Smooth muscle cell (in vitro differentiated cells): ENCODE measurements at regions not wholly inside any gene's neighbourhood (a gene's known extent, or its start where the extent isn't known, plus 50 kb on each side); places are given as distances from the start of the nearest gene placed in this dataset.

Experiments used
- DNase-seq: peaks from one replicate; lab custom pipeline; 2025; ENCODE audit not compliant: unreplicated experiment; lab: John Stamatoyannopoulos, UW
- H2AFZ ChIP-seq: fragments of 200-600 bp; sonication (generic); 2 replicates; pipeline ENCODE4 v1.6.0; 2016; ENCODE audit warnings: antibody characterized with exemption, low read depth, mild to moderate bottlenecking
- H3F3A ChIP-seq: fragments of 200-600 bp; sonication (generic); 2 replicates; pipeline ENCODE4 v1.6.0; 2017; ENCODE audit warnings: antibody characterized with exemption, low read depth
- H3K27ac ChIP-seq: fragments of 200-600 bp; sonication (generic); 2 replicates; pipeline ENCODE4 v1.5.1; 2016; ENCODE audit warnings: low read depth, mild to moderate bottlenecking
- H3K27me3 ChIP-seq: fragments of 200-600 bp; sonication (generic); 2 replicates; pipeline ENCODE4 v1.6.1; 2016; ENCODE audit warnings: low read depth, mild to moderate bottlenecking
- H3K36me3 ChIP-seq: fragments of 200-600 bp; sonication (generic); 2 replicates; pipeline ENCODE4 v1.5.1; 2016; ENCODE audit warnings: low read depth
- H3K4me1 ChIP-seq: fragments of 200-600 bp; sonication (generic); 2 replicates; pipeline ENCODE4 v1.5.1; 2016; ENCODE audit warnings: low read depth
- H3K4me2 ChIP-seq: fragments of 200-600 bp; sonication (generic); 2 replicates; pipeline ENCODE4 v1.6.0; 2016; ENCODE audit warnings: mild to moderate bottlenecking
- H3K4me3 ChIP-seq: fragments of 200-600 bp; sonication (generic); 2 replicates; pipeline ENCODE4 v1.5.1; 2016; ENCODE audit warnings: mild to moderate bottlenecking
- H3K79me2 ChIP-seq: fragments of 200-600 bp; sonication (generic); 2 replicates; pipeline ENCODE4 v1.6.0; 2016; ENCODE audit warnings: low read depth, mild to moderate bottlenecking
- H3K9ac ChIP-seq: fragments of 200-600 bp; sonication (generic); 2 replicates; pipeline ENCODE4 v1.6.0; 2016; ENCODE audit warnings: low read depth
- H3K9me3 ChIP-seq: fragments of 200-600 bp; sonication (generic); replicated peaks from 2 replicates; pipeline ENCODE4 v1.5.1; 2016; ENCODE audit warnings: low read depth
- H4K20me1 ChIP-seq: fragments of 200-600 bp; sonication (generic); 2 replicates; pipeline ENCODE4 v1.6.0; 2016; ENCODE audit warnings: low read depth
- WGBS: methylation state at CpG from one replicate; pipeline ENCODE4 v1.1.7; 2016; ENCODE audit warnings: low lambda C conversion rate; 5-methylcytosine and 5-hydroxymethylcytosine counted together
- TF ChIP-seq, protein P1 (sequence below): fragments of 200-600 bp; sonication (generic); IDR thresholded peaks from 2 replicates; pipeline ENCODE4 v1.5.1; 2017; ENCODE audit warnings: borderline replicate concordance, mild to moderate bottlenecking, antibody characterized with exemption; ENCODE audit not compliant: insufficient read depth, poor library complexity, severe bottlenecking

DNA sequence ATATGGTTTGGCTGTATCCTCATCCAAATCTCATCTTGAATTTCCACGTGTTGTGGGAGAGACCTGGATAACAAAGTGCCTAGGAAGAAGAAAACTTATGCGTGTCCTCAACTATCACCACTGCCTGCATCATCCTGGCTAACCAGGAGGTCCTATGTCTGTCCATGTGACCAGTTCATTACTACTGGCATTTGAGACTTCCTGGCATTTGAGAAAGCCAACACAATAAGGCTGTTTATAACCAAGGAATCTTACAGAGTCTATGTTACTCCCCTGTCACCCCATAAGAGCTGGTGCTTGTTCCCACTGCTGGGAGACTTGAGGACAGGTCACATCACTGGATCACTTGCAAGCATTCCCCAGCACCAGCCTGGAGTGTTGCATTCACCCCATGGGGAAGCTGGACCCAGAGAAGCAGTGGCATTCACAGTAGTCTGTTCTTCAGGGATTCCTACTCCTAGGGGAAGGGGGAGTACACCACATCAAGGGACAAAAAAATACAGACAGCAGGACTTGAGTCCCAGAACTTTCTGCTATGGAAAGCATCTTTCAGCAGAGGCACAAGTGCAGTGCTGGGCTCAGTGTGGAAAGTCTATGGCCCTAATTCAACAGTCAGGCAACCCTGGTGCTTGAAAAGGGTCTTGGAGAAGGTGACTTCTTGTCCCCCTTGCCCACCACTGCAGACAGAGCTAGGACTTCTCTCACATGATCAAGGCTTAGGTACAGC is 717.1 kb downstream of the SEMA5A start:
- H4K20me1 ChIP-seq: no peaks in the 10 kb centered on the region
- no peaks in the 10 kb centered on the region for H3K9me3 ChIP-seq
- H3K4me2 ChIP-seq: peak overlapping the region; percentile 38
- H3K4me1 ChIP-seq: peaks cover 33% of the 10 kb centered on the region
- no peaks in the 10 kb centered on the region for H3K27me3 ChIP-seq
- TF ChIP-seq, protein P1, sequence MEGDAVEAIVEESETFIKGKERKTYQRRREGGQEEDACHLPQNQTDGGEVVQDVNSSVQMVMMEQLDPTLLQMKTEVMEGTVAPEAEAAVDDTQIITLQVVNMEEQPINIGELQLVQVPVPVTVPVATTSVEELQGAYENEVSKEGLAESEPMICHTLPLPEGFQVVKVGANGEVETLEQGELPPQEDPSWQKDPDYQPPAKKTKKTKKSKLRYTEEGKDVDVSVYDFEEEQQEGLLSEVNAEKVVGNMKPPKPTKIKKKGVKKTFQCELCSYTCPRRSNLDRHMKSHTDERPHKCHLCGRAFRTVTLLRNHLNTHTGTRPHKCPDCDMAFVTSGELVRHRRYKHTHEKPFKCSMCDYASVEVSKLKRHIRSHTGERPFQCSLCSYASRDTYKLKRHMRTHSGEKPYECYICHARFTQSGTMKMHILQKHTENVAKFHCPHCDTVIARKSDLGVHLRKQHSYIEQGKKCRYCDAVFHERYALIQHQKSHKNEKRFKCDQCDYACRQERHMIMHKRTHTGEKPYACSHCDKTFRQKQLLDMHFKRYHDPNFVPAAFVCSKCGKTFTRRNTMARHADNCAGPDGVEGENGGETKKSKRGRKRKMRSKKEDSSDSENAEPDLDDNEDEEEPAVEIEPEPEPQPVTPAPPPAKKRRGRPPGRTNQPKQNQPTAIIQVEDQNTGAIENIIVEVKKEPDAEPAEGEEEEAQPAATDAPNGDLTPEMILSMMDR: no peak
- no peak overlapping the region for H2AFZ ChIP-seq
- H3K36me3 ChIP-seq: no peaks in the 10 kb centered on the region
- H3K79me2 ChIP-seq: no peaks in the 10 kb centered on the region
- H3K4me3 ChIP-seq: no peak overlapping the region
- WGBS: 68% methylated on average over 2 of the region's 2 CpGs
- H3K9ac ChIP-seq: peak overlapping the region; percentile 59
- H3K27ac ChIP-seq: peak overlapping the region; percentile 92
- DNase-seq: no peak
- peaks cover 31% of the 10 kb centered on the region for H3F3A ChIP-seq

DNA sequence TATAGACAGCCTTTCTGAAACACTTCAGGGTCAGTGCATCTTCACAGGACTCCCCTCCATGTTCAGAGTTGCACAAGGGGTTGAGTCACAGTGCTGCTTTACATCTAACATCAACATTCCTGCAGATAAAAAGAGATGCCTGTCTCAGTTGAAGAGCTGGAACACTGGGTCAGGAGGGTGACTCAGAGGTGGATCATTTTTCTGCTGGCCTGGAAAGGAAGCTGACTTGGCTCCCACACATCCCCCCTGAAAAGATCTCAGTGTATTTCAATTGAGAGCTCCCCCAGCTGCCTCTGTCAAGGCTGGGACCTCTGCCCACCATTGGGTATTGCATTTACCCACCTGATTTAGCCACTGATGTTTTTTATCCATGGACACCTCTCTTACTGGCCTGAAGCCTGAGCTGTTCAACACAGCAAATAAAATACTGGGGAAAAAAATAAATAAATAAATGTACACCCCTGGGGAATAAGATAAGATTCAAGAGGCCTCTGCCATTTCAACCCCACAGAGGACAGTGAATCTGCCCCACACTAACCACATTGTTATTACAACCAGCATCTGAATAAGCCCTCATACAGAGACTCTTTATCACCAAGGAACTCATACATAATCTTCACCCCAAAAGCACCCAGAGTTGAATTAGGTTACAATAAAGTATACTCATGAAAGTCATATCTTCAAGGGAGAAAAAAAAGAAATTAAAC is 716.4 kb downstream of the SEMA5A start:
- Histone ChIP-seq H3F3A (peaks cover 31% of the 10 kb centered on the region), H3K27ac (peak overlapping the region; percentile 92), H2AFZ (no peak overlapping the region), H3K4me2 (peak overlapping the region; percentile 69), H3K4me1 (peaks cover 33% of the 10 kb centered on the region), H3K9ac (peak overlapping the region; percentile 37), H3K79me2 (no peaks in the 10 kb centered on the region), H4K20me1 (no peaks in the 10 kb centered on the region), H3K4me3 (no peak overlapping the region), H3K27me3 (no peaks in the 10 kb centered on the region), H3K9me3 (no peaks in the 10 kb centered on the region), H3K36me3 (no peaks in the 10 kb centered on the region)
- DNase-seq: no peak
- TF ChIP-seq, protein P1: no peak

DNA sequence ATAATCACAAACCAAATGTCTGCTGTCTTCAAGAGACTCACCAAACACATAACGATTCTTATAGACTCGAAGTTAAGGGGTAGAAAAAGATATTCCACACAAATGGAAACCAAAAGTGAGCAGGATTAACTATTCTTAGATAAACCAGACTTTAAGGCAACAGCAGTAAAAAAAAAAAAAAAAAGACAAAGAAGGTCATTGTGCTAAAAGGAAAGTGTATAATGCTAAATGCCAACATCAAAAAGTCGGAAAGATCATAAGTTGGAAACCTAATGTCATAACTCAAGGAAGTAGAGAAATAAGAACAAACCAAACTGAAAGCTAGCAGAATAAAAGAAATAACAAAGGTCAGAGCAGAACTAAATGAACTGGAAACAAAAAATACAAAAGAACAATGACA is 714.6 kb downstream of the SEMA5A start:
- TF ChIP-seq, protein P1: no peak
- WGBS: 54% methylated on average over 3 of the region's 3 CpGs
- H3K4me3 ChIP-seq: no peak overlapping the region
- peaks cover 29% of the 10 kb centered on the region for H3K4me1 ChIP-seq
- peak overlapping the region; percentile 19 for H3K4me2 ChIP-seq
- H3K9me3 ChIP-seq: no peaks in the 10 kb centered on the region
- no peaks in the 10 kb centered on the region for H3K27me3 ChIP-seq
- H2AFZ ChIP-seq: no peak overlapping the region
- H3K27ac ChIP-seq: peak overlapping the region; percentile 92
- no peak overlapping the region for H3K9ac ChIP-seq
- H3F3A ChIP-seq: peaks cover 31% of the 10 kb centered on the region
- no peaks in the 10 kb centered on the region for H3K79me2 ChIP-seq
- DNase-seq: no peak
- no peaks in the 10 kb centered on the region for H3K36me3 ChIP-seq
- H4K20me1 ChIP-seq: no peaks in the 10 kb centered on the region
